Endothelial cell of umbilical vein (primary cell): ENCODE measurements at regions not wholly inside any gene's neighbourhood (a gene's known extent, or its start where the extent isn't known, plus 50 kb on each side); places are given as distances from the start of the nearest gene placed in this dataset.

Source experiments
- CTCF ChIP-seq, 2 donors: IDR thresholded peaks; 1 replicate in 1 of 2; 2 replicates in 1 of 2; pipeline ENCODE4 v1.5.1; 2011; ENCODE audit warnings: low read length in 2 of 2, mild to moderate bottlenecking in 2 of 2, moderate library complexity in 2 of 2, control low read depth in 1 of 2, inconsistent platforms in 1 of 2, low read depth in 1 of 2; ENCODE audit not compliant: insufficient read depth in 1 of 2; ENCODE audit errors: extremely low read depth in 1 of 2
- EZH2 ChIP-seq: IDR thresholded peaks from 2 replicates; pipeline ENCODE4 v1.6.1; 2012; ENCODE audit warnings: borderline replicate concordance, low read depth, mild to moderate bottlenecking, moderate library complexity, low read length, inconsistent platforms; ENCODE audit not compliant: severe bottlenecking
- MAX ChIP-seq: IDR thresholded peaks from 2 replicates; pipeline ENCODE4 v1.6.1; 2011; ENCODE audit not compliant: insufficient read depth, insufficient read length

GRCh38 chr2:176479961-176480360, 210.7 kb downstream of the MTX2 start:
- TF ChIP-seq EZH2: no peak
- TF ChIP-seq CTCF (IDR thresholded peaks at IDR 0.05; ENCODE audit: extremely low read depth in 1 of 2, insufficient read depth in 1 of 2, low read depth in 1 of 2, low read length in 2 of 2): no peak
- no peak for TF ChIP-seq MAX
